ENCODE measurements at regions not wholly inside any gene's neighbourhood (a gene's known extent, or its start where the extent isn't known, plus 50 kb on each side); places are given as distances from the start of the nearest gene placed in this dataset.

GRCh38 chr11:92457250-92457649 is 232.6 kb downstream of the FAT3 start:
- DNase-seq = no peak
- WGBS, 2 donors = 13 to 31% methylated on average over 1 of the region's 1 CpG

GRCh38 chr11:92458486-92458885 is 233.9 kb downstream of the FAT3 start:
- Histone ChIP-seq H3K27me3 (no peaks in the 10 kb centered on the region), H3K27ac (no peak overlapping the region), H3K4me3 (no peak overlapping the region), H3K4me1 (no peaks in the 10 kb centered on the region), H3K9me3 (no peaks in the 10 kb centered on the region), H3K36me3 (no peaks in the 10 kb centered on the region)
- TF ChIP-seq CTCF (IDR thresholded peaks at IDR 0.05) = no peak
- TF ChIP-seq POLR2A (IDR thresholded peaks at IDR 0.05) = no peak
- no peak for DNase-seq
- intact Hi-C loops (cut with DNase I) = no loop called here

More at GRCh38 chr11:92457250-92457649, 232.6 kb downstream of the FAT3 start:
- no peak for TF ChIP-seq POLR2A (IDR thresholded peaks at IDR 0.05)
- TF ChIP-seq CTCF (IDR thresholded peaks at IDR 0.05) = no peak
- intact Hi-C loops (cut with DNase I) = no loop called here
- no peaks in the 10 kb centered on the region for H3K4me1 ChIP-seq
- H3K36me3 ChIP-seq = no peaks in the 10 kb centered on the region
- H3K27ac ChIP-seq = no peak overlapping the region
- H3K4me3 ChIP-seq = no peak overlapping the region
- no peaks in the 10 kb centered on the region for H3K27me3 ChIP-seq
- H3K9me3 ChIP-seq = no peaks in the 10 kb centered on the region

DNA sequence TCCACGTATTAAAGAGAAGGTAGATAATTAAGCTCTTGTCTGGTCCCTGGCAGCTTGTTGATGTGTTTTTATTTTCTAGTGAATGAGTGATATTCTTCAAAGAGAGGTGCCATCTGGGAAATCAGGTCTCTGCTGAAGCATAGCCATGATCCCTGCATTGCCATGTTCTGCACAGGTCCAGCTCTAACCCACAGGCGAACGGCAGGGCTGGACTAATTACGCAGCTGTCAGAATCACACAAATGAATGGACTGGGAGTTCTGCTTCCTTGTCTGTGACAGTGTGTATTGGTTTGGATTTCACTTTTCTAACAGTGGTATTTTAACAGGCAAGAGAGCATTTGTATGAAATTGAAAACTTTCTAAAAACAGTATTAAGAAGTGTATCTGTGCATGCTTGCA is 235.6 kb downstream of the FAT3 start:
- no peak overlapping the region for H3K4me3 ChIP-seq
- WGBS, 2 donors = 77 to 85% methylated on average over 4 of the region's 4 CpGs
- intact Hi-C loops (cut with DNase I) = no loop called here
- no peaks in the 10 kb centered on the region for H3K9me3 ChIP-seq
- DNase-seq = no peak
- H3K36me3 ChIP-seq = no peaks in the 10 kb centered on the region
- H3K27me3 ChIP-seq = no peaks in the 10 kb centered on the region
- TF ChIP-seq CTCF (IDR thresholded peaks at IDR 0.05) (no peak), POLR2A (IDR thresholded peaks at IDR 0.05) (no peak)
- no peaks in the 10 kb centered on the region for H3K4me1 ChIP-seq
- H3K27ac ChIP-seq = no peak overlapping the region

- H3K27me3 ChIP-seq = no peaks in the 10 kb centered on the region
- no peaks in the 10 kb centered on the region for H3K36me3 ChIP-seq
- WGBS, 2 donors = 82 to 88% methylated on average over 3 of the region's 3 CpGs
- no peaks in the 10 kb centered on the region for H3K9me3 ChIP-seq
- no peak overlapping the region for H3K27ac ChIP-seq
- intact Hi-C loops (cut with DNase I) = no loop called here
- DNase-seq = no peak
- no peak overlapping the region for H3K4me3 ChIP-seq
- no peaks in the 10 kb centered on the region for H3K4me1 ChIP-seq
- no peak for TF ChIP-seq POLR2A (IDR thresholded peaks at IDR 0.05)
- no peak for TF ChIP-seq CTCF (IDR thresholded peaks at IDR 0.05)
These were observed 236.8 kb downstream of the FAT3 start for GRCh38 chr11:92461447-92461846.

- 15 to 43% methylated on average over 1 of the region's 1 CpG for WGBS, 2 donors
- Histone ChIP-seq H3K9me3 (no peaks in the 10 kb centered on the region), H3K27ac (no peak overlapping the region), H3K27me3 (no peaks in the 10 kb centered on the region), H3K4me3 (no peak overlapping the region), H3K4me1 (no peaks in the 10 kb centered on the region), H3K36me3 (no peaks in the 10 kb centered on the region)
- no peak for DNase-seq
- TF ChIP-seq CTCF (IDR thresholded peaks at IDR 0.05) = no peak
- intact Hi-C loops (cut with DNase I) = no loop called here
These were observed 238.2 kb downstream of the FAT3 start for GRCh38 chr11:92462821-92463220.

Measured in esophagus squamous epithelium (tissue), 5 donors.